Forelimb muscle (tissue), 1 donor: ENCODE measurements at regions not wholly inside any gene's neighbourhood (a gene's known extent, or its start where the extent isn't known, plus 50 kb on each side); places are given as distances from the start of the nearest gene placed in this dataset.

Experiments
- DNase-seq: peaks from one replicate; pipeline ENCODE4 v3.0.0-alpha.2; 2013; ENCODE audit warnings: low read depth

DNA sequence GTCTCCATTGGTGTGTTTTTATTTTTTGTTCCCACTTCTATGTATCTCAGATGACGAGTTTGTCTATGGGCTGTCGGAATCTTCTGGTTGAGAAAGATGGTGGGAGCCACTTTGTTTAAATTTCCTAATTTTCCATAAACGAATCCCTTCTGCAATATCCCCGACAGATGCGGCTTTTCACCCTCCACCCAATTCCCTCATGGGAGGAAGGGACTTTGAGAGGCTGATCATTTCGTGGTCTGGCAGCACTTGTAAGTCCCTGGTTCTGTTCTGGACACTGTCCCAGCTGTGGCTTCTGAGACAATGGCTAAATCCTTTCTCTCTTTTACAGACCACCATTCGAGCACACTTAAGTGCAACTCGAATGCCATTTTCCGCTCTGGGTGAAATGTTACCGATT lies 72.2 kb upstream of the PUDP start:
- DNase-seq = no peak

DNA sequence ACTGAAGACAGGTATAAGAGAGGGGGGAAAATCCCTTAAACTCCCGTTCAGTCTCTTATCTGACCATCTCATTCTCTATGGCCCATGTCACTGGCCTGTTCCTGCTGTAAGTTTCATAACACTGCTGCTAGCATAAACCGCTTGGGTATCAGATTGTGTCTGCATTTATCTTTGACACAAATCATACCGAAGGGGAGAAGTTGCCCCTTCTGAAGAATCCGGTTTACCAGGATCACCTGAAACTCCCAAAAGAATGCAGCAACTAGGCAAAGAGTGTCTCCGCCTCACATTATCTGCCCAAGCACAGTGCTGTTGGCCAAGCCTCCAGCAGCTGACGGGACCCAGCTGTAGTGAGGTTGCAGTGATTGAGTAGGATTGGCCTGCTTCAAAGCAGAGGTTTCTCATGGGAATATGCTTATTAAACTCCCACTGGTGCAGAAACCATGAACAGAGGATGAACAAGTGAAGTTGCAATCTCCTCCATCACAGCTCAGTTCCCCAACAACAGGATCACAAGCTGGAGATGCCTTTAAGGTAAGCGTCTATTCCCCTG lies 71.3 kb upstream of the PUDP start:
- DNase-seq = no peak

DNA sequence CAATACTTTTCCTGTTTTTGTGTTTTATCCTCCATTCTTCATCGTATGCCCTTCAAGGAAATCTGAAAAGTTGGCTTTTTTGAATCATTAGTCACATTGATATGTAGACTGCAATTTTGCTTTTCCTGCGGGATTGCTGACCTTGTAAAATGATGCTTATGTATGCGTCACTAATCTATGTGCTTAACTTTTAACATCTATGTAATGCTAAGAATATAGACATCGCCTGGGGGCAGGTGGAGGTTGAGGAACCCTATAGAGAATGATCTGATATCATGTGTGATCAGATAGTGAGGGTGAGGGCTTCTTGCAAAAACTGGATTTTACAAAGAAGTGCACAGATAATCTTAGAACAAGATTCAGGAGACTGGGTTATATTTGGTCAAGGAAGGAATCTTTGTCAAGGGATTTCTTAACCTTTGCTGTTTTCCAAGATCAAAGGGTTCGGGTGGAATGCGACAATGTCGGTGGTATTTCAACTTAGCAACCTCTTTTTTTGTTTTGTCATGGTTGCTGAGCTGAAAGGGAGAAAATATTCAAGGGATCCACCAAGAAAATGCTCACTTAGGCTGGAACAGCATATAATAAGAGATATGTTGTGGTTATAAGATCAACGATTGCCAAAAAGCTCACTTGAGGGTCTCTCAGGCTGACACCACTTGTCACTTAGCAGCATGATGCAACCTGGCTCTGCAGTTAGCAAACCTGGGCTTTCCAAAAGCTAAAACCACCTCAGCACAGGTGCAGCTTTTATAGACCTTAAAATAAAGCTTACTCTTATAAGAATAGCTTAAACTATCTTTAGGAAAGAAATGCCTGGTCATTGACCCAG lies 70.6 kb upstream of the PUDP start:
- DNase-seq = no peak

DNA sequence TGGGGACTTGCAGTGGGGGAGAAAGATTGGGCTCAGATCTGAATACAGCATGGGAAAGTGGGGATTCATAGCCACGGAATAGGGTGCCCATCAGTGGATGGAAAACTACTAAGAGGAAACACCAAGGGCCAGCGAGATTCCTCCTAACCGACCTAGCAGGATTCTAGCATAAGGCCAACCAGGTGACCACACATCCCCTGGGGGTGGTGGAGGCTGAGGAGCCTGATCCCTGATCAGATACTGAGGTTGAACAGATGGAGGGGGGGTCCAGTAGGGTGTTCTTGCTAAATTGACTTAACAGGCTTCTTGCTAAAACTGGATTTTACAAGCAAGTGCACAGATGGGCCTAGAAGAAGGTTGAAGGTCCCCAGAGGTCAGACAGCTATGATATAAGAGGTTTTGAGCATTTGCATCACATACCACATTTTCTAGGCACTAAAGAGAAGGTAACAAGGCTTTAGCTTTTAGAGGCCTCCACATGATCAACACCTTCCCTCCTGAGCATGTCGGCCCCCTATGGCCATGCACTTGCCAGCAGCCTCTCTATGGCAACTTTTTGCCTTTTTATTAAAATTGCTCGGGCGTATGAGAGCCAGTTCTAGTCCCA lies 69.1 kb upstream of the PUDP start:
- DNase-seq = no peak

DNA sequence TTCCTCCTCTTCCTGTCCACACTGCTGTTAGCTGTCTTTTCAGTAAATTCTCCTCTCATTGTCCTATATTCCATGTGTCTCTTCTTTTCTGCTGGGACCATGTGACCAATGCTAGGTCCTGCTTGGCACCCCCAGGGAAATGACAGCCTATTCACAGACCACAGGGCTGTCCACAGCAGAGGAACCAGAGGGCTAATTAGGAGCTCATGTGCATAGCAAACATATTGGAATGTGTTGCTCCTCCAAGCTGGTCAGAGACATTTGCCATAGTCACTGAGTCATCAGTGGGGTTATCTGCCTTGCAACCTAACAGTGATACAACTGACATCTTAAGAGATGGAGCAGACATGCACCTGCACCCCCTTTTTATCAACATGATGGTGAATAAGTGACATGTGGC lies 67.9 kb upstream of the PUDP start:
- no peak for DNase-seq

DNA sequence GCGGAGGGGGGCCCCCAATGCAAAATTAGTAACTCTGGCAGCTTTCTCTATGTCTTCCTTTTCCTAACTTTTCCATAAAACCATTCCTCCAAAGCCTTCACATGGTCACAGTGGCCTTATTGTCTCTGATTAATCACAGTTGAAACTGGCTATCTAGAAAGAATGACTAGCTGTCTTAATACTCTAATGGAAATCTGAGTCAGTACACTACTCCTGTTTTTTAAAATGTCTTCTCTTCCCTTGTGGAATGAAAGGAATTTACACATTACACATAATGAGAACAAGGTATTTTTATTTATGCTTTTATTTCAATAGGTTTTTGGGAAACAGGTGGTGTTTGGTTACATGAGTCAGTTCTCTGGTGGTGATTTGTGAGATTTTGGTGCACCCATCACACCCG lies 66.3 kb upstream of the PUDP start:
- DNase-seq = no peak

DNA sequence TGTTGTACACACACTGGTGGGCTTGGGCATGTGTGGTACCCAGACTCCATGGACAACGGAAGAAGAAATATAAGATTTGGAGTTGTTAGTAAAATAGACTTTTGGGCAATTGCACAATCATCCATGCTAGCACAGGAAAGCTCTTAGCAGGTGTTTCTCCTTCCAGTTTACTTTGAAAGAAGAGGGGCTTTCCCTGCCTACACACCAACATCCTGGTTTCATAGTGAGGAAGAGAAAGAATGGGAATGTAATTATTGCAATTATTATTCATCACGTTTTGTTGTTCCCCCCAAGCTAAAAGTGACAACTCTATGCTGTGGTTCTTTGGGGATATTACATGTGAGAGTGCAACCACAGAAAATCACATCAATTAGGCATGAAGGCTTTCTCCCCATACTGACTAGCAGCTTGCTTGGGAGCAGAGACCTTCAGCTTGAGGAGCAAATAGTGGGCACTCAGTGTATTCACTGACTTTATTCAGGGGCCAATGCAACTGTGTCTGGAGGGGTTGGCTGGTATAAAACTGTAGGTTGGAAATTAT lies 57.2 kb upstream of the PUDP start:
- DNase-seq = no peak

DNA sequence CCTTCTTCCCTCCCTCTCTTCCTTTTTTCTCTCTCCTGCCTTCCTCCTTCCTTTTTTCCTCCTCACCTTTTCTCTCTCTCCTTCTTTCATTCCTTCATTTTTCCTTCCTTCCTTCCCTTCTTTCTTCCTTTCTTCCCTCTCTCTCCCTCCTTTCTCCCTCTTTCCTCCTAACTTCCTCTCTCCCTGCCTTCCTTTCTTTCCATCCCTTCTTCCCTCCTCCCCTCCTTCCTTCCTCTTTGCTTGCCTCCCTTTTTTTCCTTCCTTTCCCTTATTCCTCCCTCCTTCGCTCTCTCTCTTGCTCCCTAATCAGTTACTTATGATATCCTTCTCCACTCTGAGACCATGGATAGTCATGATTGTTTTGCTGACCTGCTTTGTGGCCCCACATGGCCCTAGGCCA lies 56.7 kb upstream of the PUDP start:
- DNase-seq = no peak

DNA sequence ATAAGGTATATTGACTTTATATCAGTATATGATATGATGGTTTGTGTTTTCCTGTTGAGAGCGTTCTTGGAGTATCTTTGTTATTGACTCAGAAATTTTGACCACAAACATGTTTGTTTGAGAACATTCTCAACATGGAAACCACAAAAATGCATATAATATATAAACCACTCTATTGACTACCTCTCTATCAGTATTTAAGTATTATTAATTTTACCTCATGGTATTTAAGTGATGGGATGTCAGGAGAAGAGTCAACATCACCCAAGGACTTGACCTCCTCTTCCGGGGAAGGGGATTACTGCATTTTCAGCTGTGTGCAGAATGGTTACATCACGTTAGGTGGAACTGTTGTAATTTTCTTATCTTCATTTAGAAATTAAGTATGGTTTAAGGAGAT lies 54.3 kb upstream of the PUDP start:
- DNase-seq = no peak

DNA sequence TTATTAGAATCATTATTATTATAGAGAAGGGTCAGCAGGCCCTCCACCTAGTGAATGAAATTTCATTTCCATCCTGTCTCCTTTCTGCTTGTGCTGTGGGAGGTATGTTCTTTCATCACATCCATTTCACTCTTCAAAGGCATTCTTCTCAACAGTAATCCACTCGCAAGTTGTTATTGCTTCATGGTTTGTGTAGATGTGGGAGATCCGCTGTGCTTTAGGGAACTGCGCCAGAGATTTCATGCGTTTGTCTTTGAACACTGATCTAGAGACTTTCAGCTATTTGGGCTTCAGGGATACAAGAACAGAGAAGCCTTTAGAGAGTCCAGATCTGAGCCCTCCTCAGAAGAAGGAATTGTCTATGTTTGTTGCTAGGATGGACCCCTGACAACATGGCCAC lies 53.5 kb upstream of the PUDP start:
- DNase-seq = no peak

DNA sequence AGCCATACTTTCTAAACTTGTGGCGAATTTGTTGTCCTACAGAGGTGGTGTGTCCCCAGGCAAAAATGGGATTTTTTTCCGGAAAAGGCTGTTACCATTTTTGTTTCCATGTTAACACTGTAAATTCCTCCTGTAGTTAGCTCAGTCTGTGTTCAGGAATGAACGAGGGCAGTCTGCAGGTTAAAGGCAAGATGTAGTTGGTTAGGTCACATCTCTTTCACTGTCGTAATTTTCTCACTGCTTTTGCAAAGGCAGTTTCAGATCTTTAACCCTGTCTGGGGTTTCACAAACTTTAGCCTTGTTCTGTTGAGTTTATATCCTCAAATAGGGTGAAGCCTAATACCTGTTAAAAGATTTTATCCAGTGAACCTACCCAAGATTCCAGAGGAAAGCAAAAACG lies 50.5 kb upstream of the PUDP start:
- no peak for DNase-seq
